KMS-11 (cell line): ENCODE measurements at regions not wholly inside any gene's neighbourhood (a gene's known extent, or its start where the extent isn't known, plus 50 kb on each side); places are given as distances from the start of the nearest gene placed in this dataset.

ENCODE experiments used
- H2AFZ ChIP-seq: fragments of 200-600 bp; sonication (generic); 2 replicates; pipeline ENCODE4 v1.6.1; 2016; ENCODE audit warnings: antibody characterized with exemption, mixed run types, low read depth
- H3K27ac ChIP-seq: fragments of 200-600 bp; sonication (generic); 2 replicates; pipeline ENCODE4 v1.6.1; 2016; ENCODE audit warnings: mild to moderate bottlenecking, mixed run types
- H3K27me3 ChIP-seq: fragments of 200-600 bp; sonication (generic); 2 replicates; pipeline ENCODE4 v1.6.1; 2017; ENCODE audit warnings: mild to moderate bottlenecking, low read depth, mixed run types, moderate library complexity; ENCODE audit not compliant: insufficient read depth
- H3K36me3 ChIP-seq: fragments of 200-600 bp; sonication (generic); 2 replicates; pipeline ENCODE4 v1.6.1; 2017; ENCODE audit warnings: mild to moderate bottlenecking, mixed run types; ENCODE audit not compliant: insufficient read depth
- H3K4me1 ChIP-seq: fragments of 200-600 bp; sonication (generic); 2 replicates; pipeline ENCODE4 v1.6.1; 2016; ENCODE audit warnings: mild to moderate bottlenecking, low read depth, mixed run types; ENCODE audit not compliant: poor library complexity, severe bottlenecking
- H3K4me2 ChIP-seq: fragments of 200-600 bp; sonication (generic); 2 replicates; pipeline ENCODE4 v1.7.0; 2016; ENCODE audit warnings: mild to moderate bottlenecking, mixed run types
- H3K4me3 ChIP-seq: fragments of 200-600 bp; sonication (generic); IDR thresholded peaks from 2 replicates; pipeline ENCODE4 v1.6.1; 2017; ENCODE audit warnings: low read depth, low read length, mixed read lengths; ENCODE audit not compliant: insufficient read depth
- H3K79me2 ChIP-seq: fragments of 200-600 bp; sonication (generic); 2 replicates; pipeline ENCODE4 v1.6.1; 2016; ENCODE audit warnings: low read depth, mixed run types; ENCODE audit not compliant: insufficient read depth
- H3K9ac ChIP-seq: fragments of 200-600 bp; sonication (generic); 2 replicates; pipeline ENCODE4 v1.6.1; 2016; ENCODE audit warnings: mild to moderate bottlenecking, mixed run types
- H4K20me1 ChIP-seq: fragments of 200-600 bp; sonication (generic); 2 replicates; pipeline ENCODE4 v1.6.1; 2016; ENCODE audit warnings: mild to moderate bottlenecking, mixed run types; ENCODE audit not compliant: insufficient read depth
- CTCF ChIP-seq: fragments of 200-600 bp; sonication (generic); conservative IDR thresholded peaks from 2 replicates; pipeline ENCODE4 v1.6.1; 2017; ENCODE audit warnings: low read depth, mild to moderate bottlenecking, antibody characterized with exemption, low read length, moderate library complexity, mixed read lengths

- no peak overlapping the region for H2AFZ ChIP-seq
- H3K27me3 ChIP-seq: no peaks in the 10 kb centered on the region
- no peak overlapping the region for H3K4me2 ChIP-seq
- H3K36me3 ChIP-seq: no peaks in the 10 kb centered on the region
- no peaks in the 10 kb centered on the region for H4K20me1 ChIP-seq
- no peaks in the 10 kb centered on the region for H3K79me2 ChIP-seq
- H3K9ac ChIP-seq: no peak overlapping the region
- H3K4me1 ChIP-seq: no peaks in the 10 kb centered on the region
- no peak for TF ChIP-seq CTCF
- no peak overlapping the region for H3K4me3 ChIP-seq
- H3K27ac ChIP-seq: no peak overlapping the region
Observed at GRCh38 chr6:71373943-71374342, 85.3 kb downstream of the OGFRL1 start.

- Histone ChIP-seq H3K4me1 (no peaks in the 10 kb centered on the region), H3K79me2 (no peaks in the 10 kb centered on the region), H3K4me2 (no peak overlapping the region), H2AFZ (no peak overlapping the region), H4K20me1 (no peaks in the 10 kb centered on the region), H3K27me3 (no peaks in the 10 kb centered on the region), H3K36me3 (no peaks in the 10 kb centered on the region), H3K4me3 (no peak overlapping the region), H3K9ac (no peak overlapping the region), H3K27ac (no peak overlapping the region)
- TF ChIP-seq CTCF: no peak
Observed at GRCh38 chr6:71375676-71376075, 87.1 kb downstream of the OGFRL1 start.

- no peaks in the 10 kb centered on the region for H3K4me1 ChIP-seq
- H3K9ac ChIP-seq: no peak overlapping the region
- H3K79me2 ChIP-seq: no peaks in the 10 kb centered on the region
- H3K27me3 ChIP-seq: no peaks in the 10 kb centered on the region
- no peak for TF ChIP-seq CTCF
- no peaks in the 10 kb centered on the region for H3K36me3 ChIP-seq
- no peaks in the 10 kb centered on the region for H4K20me1 ChIP-seq
- H3K27ac ChIP-seq: no peak overlapping the region
- no peak overlapping the region for H3K4me3 ChIP-seq
- no peak overlapping the region for H3K4me2 ChIP-seq
- no peak overlapping the region for H2AFZ ChIP-seq
Observed at GRCh38 chr6:71376830-71377229, 88.2 kb downstream of the OGFRL1 start.

- TF ChIP-seq CTCF: no peak
- Histone ChIP-seq H4K20me1 (no peaks in the 10 kb centered on the region), H2AFZ (no peak overlapping the region), H3K27ac (no peak overlapping the region), H3K79me2 (no peaks in the 10 kb centered on the region), H3K4me2 (no peak overlapping the region), H3K36me3 (no peaks in the 10 kb centered on the region), H3K9ac (no peak overlapping the region), H3K4me3 (no peak overlapping the region), H3K4me1 (peaks cover 6% of the 10 kb centered on the region), H3K27me3 (no peaks in the 10 kb centered on the region)
Observed at GRCh38 chr6:71383476-71383875, 94.9 kb downstream of the OGFRL1 start.
